Naive thymus-derived CD8-positive, alpha-beta T cell (primary cell): ENCODE measurements at regions not wholly inside any gene's neighbourhood (a gene's known extent, or its start where the extent isn't known, plus 50 kb on each side); places are given as distances from the start of the nearest gene placed in this dataset.
"Not testable (repeated sequence)": the region's sequence is repeated elsewhere in the genome, so short reads cannot be mapped to it uniquely, and the experiment has no call there.

Experiments used
- ATAC-seq, 2 donors: fragments of 150-1000 bp; cut with Tn5 transposase in 1 of 2; sonication (Bioruptor Pico), chemical (Tn5 transposase) in 1 of 2; 1 replicate in 1 of 2; 2 replicates in 1 of 2; pipeline ENCODE4 v1.10.0; 2021; ENCODE audit warnings: mild to moderate bottlenecking in 2 of 2, moderate library complexity in 2 of 2
- POLR2A ChIA-PET: fragments of 350-600 bp; sonication (Branson Sonifier 250); formaldehyde crosslinking; loops from one replicate; lab custom pipeline; 2021; ENCODE audit warnings: antibody characterized with exemption; lab: Charles Lee
- DNase-seq, 10 donors: peaks; one replicate each; pipeline versions ENCODE4 v3.0.0 to v3.0.0-alpha.2; 2020 to 2022
- H3K27ac Mint-ChIP-seq, 10 donors: one replicate each; pipeline ENCODE4 v1.8.0; 2020 to 2022; ENCODE audit warnings: mild to moderate bottlenecking in 10 of 10, mixed read lengths in 10 of 10, moderate library complexity in 4 of 10, inconsistent platforms in 1 of 10
- H3K27me3 Mint-ChIP-seq, 5 donors: one replicate each; pipeline ENCODE4 v1.8.0; 2021 to 2022; ENCODE audit warnings: mixed read lengths in 5 of 5
- H3K36me3 Mint-ChIP-seq, 3 donors: one replicate each; pipeline ENCODE4 v1.8.0; 2020 to 2022; ENCODE audit warnings: mixed read lengths in 3 of 3, mild to moderate bottlenecking in 2 of 3, inconsistent platforms in 1 of 3
- H3K4me1 Mint-ChIP-seq, 4 donors: one replicate each; pipeline ENCODE4 v1.8.0; 2021 to 2022; ENCODE audit warnings: mixed read lengths in 4 of 4
- H3K4me3 Mint-ChIP-seq, 10 donors: one replicate each; pipeline ENCODE4 v1.8.0; 2020 to 2022; ENCODE audit warnings: mild to moderate bottlenecking in 10 of 10, mixed read lengths in 10 of 10, moderate library complexity in 6 of 10, inconsistent platforms in 1 of 10
- H3K9me3 Mint-ChIP-seq, 9 donors: one replicate each; pipeline ENCODE4 v1.8.0; 2020 to 2022; ENCODE audit warnings: mixed read lengths in 9 of 9, mild to moderate bottlenecking in 3 of 9, inconsistent platforms in 1 of 9, moderate library complexity in 1 of 9

- ATAC-seq, result no peak
- POLR2A ChIA-PET, result no interaction called here
- Mint-ChIP-seq H3K27ac (no peak overlapping the region), H3K9me3 (peaks cover 0 to 14% (median 0%) of the 10 kb centered on the region in 9 donors), H3K36me3 (no peaks in the 10 kb centered on the region), H3K4me3 (no peak overlapping the region), H3K4me1 (peaks cover 0 to 2% (median 0%) of the 10 kb centered on the region in 4 donors), H3K27me3 (peaks cover 0 to 20% (median 12%) of the 10 kb centered on the region in 5 donors)
- no peak for DNase-seq
Observed at GRCh38 chr1:60842304-60842703, 240.1 kb upstream of the NFIA start.

GRCh38 chr1:60841116-60842046 is 241.0 kb upstream of the NFIA start:
- H3K27me3 Mint-ChIP-seq, result peaks cover 0 to 20% (median 12%) of the 10 kb centered on the region in 5 donors
- ATAC-seq, result no peak
- no peak overlapping the region for H3K4me3 Mint-ChIP-seq
- H3K27ac Mint-ChIP-seq, result no peak overlapping the region
- H3K4me1 Mint-ChIP-seq, result peaks cover 0 to 2% (median 0%) of the 10 kb centered on the region in 4 donors
- POLR2A ChIA-PET, result no interaction called here
- DNase-seq, result no peak
- H3K9me3 Mint-ChIP-seq, result peaks cover 0 to 14% (median 0%) of the 10 kb centered on the region in 9 donors
- no peaks in the 10 kb centered on the region for H3K36me3 Mint-ChIP-seq

- ATAC-seq, H3K27ac Mint-ChIP-seq, H3K4me1 Mint-ChIP-seq, DNase-seq, H3K4me3 Mint-ChIP-seq, H3K36me3 Mint-ChIP-seq, POLR2A ChIA-PET: not testable (repeated sequence)
- peaks cover 3 to 24% (median 16%) of the 10 kb centered on the region in 5 donors for H3K27me3 Mint-ChIP-seq
- H3K9me3 Mint-ChIP-seq, result peaks cover 0 to 14% (median 0%) of the 10 kb centered on the region in 9 donors
Observed at GRCh38 chr1:60840476-60840875, 241.9 kb upstream of the NFIA start.

- DNase-seq (no peak), ATAC-seq (no peak)
- Mint-ChIP-seq H3K36me3 (no peaks in the 10 kb centered on the region), H3K4me3 (no peak overlapping the region), H3K27ac (no peak overlapping the region), H3K4me1 (peaks cover 2 to 12% (median 11%) of the 10 kb centered on the region in 4 donors), H3K27me3 (peaks cover 6 to 38% (median 15%) of the 10 kb centered on the region in 5 donors), H3K9me3 (no peaks in the 10 kb centered on the region)
- POLR2A ChIA-PET, result no interaction called here
Observed at GRCh38 chr1:60835649-60836048, 246.7 kb upstream of the NFIA start.

GRCh38 chr1:60833173-60833572 is 249.2 kb upstream of the NFIA start:
- POLR2A ChIA-PET, result no interaction called here
- Mint-ChIP-seq H3K27me3 (peaks cover 10 to 51% (median 16%) of the 10 kb centered on the region in 5 donors), H3K27ac (no peak overlapping the region), H3K36me3 (no peaks in the 10 kb centered on the region), H3K4me1 (peaks cover 2 to 12% (median 11%) of the 10 kb centered on the region in 4 donors), H3K9me3 (no peaks in the 10 kb centered on the region), H3K4me3 (no peak overlapping the region)
- ATAC-seq, result no peak
- DNase-seq, result no peak

- H3K36me3 Mint-ChIP-seq, result no peaks in the 10 kb centered on the region
- POLR2A ChIA-PET, result no interaction called here
- ATAC-seq (no peak), DNase-seq (peak in 1 of 10 donors; percentile 2)
- H3K4me3 Mint-ChIP-seq, result no peak overlapping the region
- peaks cover 0 to 5% (median 0%) of the 10 kb centered on the region in 9 donors for H3K9me3 Mint-ChIP-seq
- no peak overlapping the region for H3K27ac Mint-ChIP-seq
- peaks cover 10 to 51% (median 12%) of the 10 kb centered on the region in 5 donors for H3K27me3 Mint-ChIP-seq
- H3K4me1 Mint-ChIP-seq, result peaks cover 2 to 12% (median 11%) of the 10 kb centered on the region in 4 donors
Observed at GRCh38 chr1:60832367-60832766, 250.0 kb upstream of the NFIA start.

- Mint-ChIP-seq H3K36me3 (peaks cover 0 to 2% (median 0%) of the 10 kb centered on the region in 3 donors), H3K4me1 (peaks cover 2 to 12% (median 11%) of the 10 kb centered on the region in 4 donors), H3K27me3 (peaks cover 9 to 51% (median 12%) of the 10 kb centered on the region in 5 donors), H3K9me3 (peaks cover 0 to 7% (median 2%) of the 10 kb centered on the region in 9 donors), H3K4me3 (no peak overlapping the region), H3K27ac (no peak overlapping the region)
- POLR2A ChIA-PET, result no interaction called here
- DNase-seq, result no peak
- no peak for ATAC-seq
Observed at GRCh38 chr1:60831780-60832179, 250.6 kb upstream of the NFIA start.

GRCh38 chr1:60828944-60829343 is 253.4 kb upstream of the NFIA start:
- Mint-ChIP-seq H3K4me3 (no peak overlapping the region), H3K36me3 (peaks cover 0 to 6% (median 0%) of the 10 kb centered on the region in 3 donors), H3K27me3 (peaks cover 8 to 38% (median 10%) of the 10 kb centered on the region in 5 donors), H3K27ac (no peak overlapping the region), H3K9me3 (peaks cover 0 to 14% (median 4%) of the 10 kb centered on the region in 9 donors), H3K4me1 (peaks cover 2 to 12% (median 11%) of the 10 kb centered on the region in 4 donors)
- POLR2A ChIA-PET, result no interaction called here
- DNase-seq (no peak), ATAC-seq (no peak)

GRCh38 chr1:60826320-60827094 is 255.9 kb upstream of the NFIA start:
- H3K4me1 Mint-ChIP-seq, result no peaks in the 10 kb centered on the region
- H3K36me3 Mint-ChIP-seq, result peaks cover 0 to 6% (median 0%) of the 10 kb centered on the region in 3 donors
- H3K9me3 Mint-ChIP-seq, result peaks cover 0 to 14% (median 4%) of the 10 kb centered on the region in 9 donors

GRCh38 chr1:60825593-60825992 is 256.8 kb upstream of the NFIA start:
- DNase-seq, result no peak
- peaks cover 1 to 12% (median 4%) of the 10 kb centered on the region in 5 donors for H3K27me3 Mint-ChIP-seq
- no peak for ATAC-seq
- no peak overlapping the region for H3K4me3 Mint-ChIP-seq
- H3K27ac Mint-ChIP-seq, result no peak overlapping the region
- peaks cover 0 to 14% (median 4%) of the 10 kb centered on the region in 9 donors for H3K9me3 Mint-ChIP-seq
- peaks cover 0 to 6% (median 0%) of the 10 kb centered on the region in 3 donors for H3K36me3 Mint-ChIP-seq
- POLR2A ChIA-PET, result no interaction called here
- H3K4me1 Mint-ChIP-seq, result no peaks in the 10 kb centered on the region

More at GRCh38 chr1:60826320-60827094, 255.9 kb upstream of the NFIA start:
- Mint-ChIP-seq H3K27me3 (peaks cover 4 to 21% (median 10%) of the 10 kb centered on the region in 5 donors), H3K27ac (no peak overlapping the region), H3K4me3 (no peak overlapping the region)
- DNase-seq, result no peak
- no peak for ATAC-seq
- POLR2A ChIA-PET, result no interaction called here

- H3K36me3 Mint-ChIP-seq, result peaks cover 0 to 6% (median 0%) of the 10 kb centered on the region in 3 donors
- POLR2A ChIA-PET, result no interaction called here
- H3K4me3 Mint-ChIP-seq, result no peak overlapping the region
- ATAC-seq (no peak), DNase-seq (no peak)
- H3K4me1 Mint-ChIP-seq, result no peaks in the 10 kb centered on the region
- H3K9me3 Mint-ChIP-seq, result peaks cover 0 to 14% (median 4%) of the 10 kb centered on the region in 9 donors
- peaks cover 0 to 4% (median 0%) of the 10 kb centered on the region in 5 donors for H3K27me3 Mint-ChIP-seq
- no peak overlapping the region for H3K27ac Mint-ChIP-seq
Observed at GRCh38 chr1:60823151-60823550, 259.2 kb upstream of the NFIA start.

GRCh38 chr1:60822252-60822651 is 260.1 kb upstream of the NFIA start:
- Mint-ChIP-seq H3K27ac (no peak overlapping the region), H3K4me3 (no peak overlapping the region), H3K4me1 (no peaks in the 10 kb centered on the region), H3K36me3 (peaks cover 0 to 6% (median 0%) of the 10 kb centered on the region in 3 donors), H3K27me3 (peaks cover 0 to 4% (median 0%) of the 10 kb centered on the region in 5 donors), H3K9me3 (peaks cover 0 to 13% (median 4%) of the 10 kb centered on the region in 9 donors)
- POLR2A ChIA-PET, result no interaction called here
- DNase-seq, result no peak
- ATAC-seq, result no peak
